ENCODE measurements at regions not wholly inside any gene's neighbourhood (a gene's known extent, or its start where the extent isn't known, plus 50 kb on each side); places are given as distances from the start of the nearest gene placed in this dataset.

- TF ChIP-seq CTCF (conservative IDR thresholded peaks at IDR 0.05; ENCODE audit: low read length) (no peak), EZH2phosphoT487 (IDR thresholded peaks at IDR 0.05; ENCODE audit: borderline replicate concordance, low read depth, low read length) (no peak)
Measured at GRCh38 chr5:89471541-89471940, 588.6 kb upstream of the MEF2C start.

Data from OCI-LY7 (cell line).